ENCODE measurements at regions not wholly inside any gene's neighbourhood (a gene's known extent, or its start where the extent isn't known, plus 50 kb on each side); places are given as distances from the start of the nearest gene placed in this dataset.

DNA sequence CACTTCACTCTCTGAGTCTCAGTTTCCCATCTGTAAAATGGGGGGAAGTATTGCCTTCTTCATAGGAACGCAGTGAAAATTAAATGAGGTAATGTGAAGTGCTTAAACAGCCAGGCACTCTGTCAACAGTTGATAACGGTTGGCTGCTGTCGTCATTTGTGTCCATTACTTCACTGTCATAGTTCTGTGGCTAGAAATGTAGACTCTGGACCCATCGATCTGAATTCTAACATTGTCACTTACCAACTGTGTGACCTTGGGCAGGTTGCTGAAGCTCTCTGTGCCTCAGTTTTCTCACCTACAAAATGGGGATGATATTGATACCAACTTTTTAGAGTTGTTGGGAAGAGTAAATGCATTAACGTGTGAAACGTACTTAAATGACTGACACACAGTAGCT lies 152.6 kb downstream of the PTPRU start (continued):
- TF ChIP-seq MAX (IDR thresholded peaks at IDR 0.05) (no peak), RAD21 (IDR thresholded peaks at IDR 0.05; ENCODE audit: low read depth) (no peak), JUND (IDR thresholded peaks at IDR 0.05) (no peak), ZFX (IDR thresholded peaks at IDR 0.05) (no peak), EZH2phosphoT487 (IDR thresholded peaks at IDR 0.05; ENCODE audit: borderline replicate concordance) (no peak), ATF3 (IDR thresholded peaks at IDR 0.05) (no peak), SIN3A (IDR thresholded peaks at IDR 0.05; ENCODE audit: low read depth) (no peak), SP1 (IDR thresholded peaks at IDR 0.05; ENCODE audit: low read depth) (no peak), POLR2A (IDR thresholded peaks at IDR 0.05; ENCODE audit: borderline replicate concordance, extremely low read depth, insufficient read depth, insufficient read length) (no peak)

DNA sequence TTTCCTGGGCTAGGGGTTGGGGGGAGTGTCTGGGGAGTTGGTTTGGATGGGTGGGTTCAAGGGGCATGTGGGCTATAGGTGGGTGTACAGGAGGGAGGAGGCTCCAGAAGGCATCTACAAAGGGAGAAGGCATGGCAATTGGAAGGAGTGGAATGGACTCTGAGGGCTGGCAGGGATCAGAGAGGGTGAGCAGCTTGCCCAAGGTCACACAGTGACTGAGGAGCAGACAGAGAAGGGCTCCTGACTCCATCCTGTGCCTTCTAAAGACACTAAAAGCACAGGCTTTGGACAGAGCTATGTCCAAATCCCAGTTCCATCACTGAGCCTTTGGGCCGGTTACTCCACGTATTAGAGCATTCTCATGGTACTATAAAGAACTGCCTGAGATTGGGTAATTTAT lies 151.8 kb downstream of the PTPRU start:
- POLR2A ChIA-PET: no interaction called here
- DNase-seq (ENCODE audit: low read depth, low spot score): no peak

More for the DNA sequence above, 151.8 kb downstream of the PTPRU start:
- Histone ChIP-seq H3K4me3 (replicated peaks in 1 of 2; ENCODE audit: low read depth in 1 of 2, low read length in 2 of 2) (no peak overlapping the region), H3K9me2 (ENCODE audit: insufficient read depth) (no peaks in the 10 kb centered on the region), H3K36me3 (ENCODE audit: control insufficient read depth in 1 of 2, insufficient read depth in 2 of 2, low read length in 2 of 2) (no peaks in the 10 kb centered on the region), H3K79me2 (ENCODE audit: insufficient read depth, low read length) (no peaks in the 10 kb centered on the region), H3K27ac (ENCODE audit: low read depth, low read length) (no peak overlapping the region), H3K9ac (ENCODE audit: low read length) (no peak overlapping the region), H3K27me3 (ENCODE audit: insufficient read depth, low read length) (peaks cover 6% of the 10 kb centered on the region; the same call in 1 of the 2 replicates), H3K9me3 (ENCODE audit: control insufficient read depth in 1 of 2, insufficient read depth in 1 of 2, low read depth in 1 of 2, low read length in 2 of 2) (no peaks in the 10 kb centered on the region), H3K4me2 (ENCODE audit: low read length) (no peak overlapping the region), H4K20me1 (ENCODE audit: insufficient read depth) (no peaks in the 10 kb centered on the region), H2AFZ (ENCODE audit: low read depth, low read length, poor library complexity, severe bottlenecking) (no peak overlapping the region), H3K4me1 (ENCODE audit: control insufficient read depth in 1 of 2, insufficient read depth in 2 of 2, low read length in 2 of 2) (peaks cover 0 to 5% of the 10 kb centered on the region in 2 experiments; a peak in 1 of 4 replicates)
- TF ChIP-seq POLR2A (IDR thresholded peaks at IDR 0.05; ENCODE audit: borderline replicate concordance, extremely low read depth, insufficient read depth, insufficient read length) (no peak), SRF (IDR thresholded peaks at IDR 0.05; ENCODE audit: low read depth) (no peak), RAD21 (IDR thresholded peaks at IDR 0.05; ENCODE audit: low read depth) (no peak), JUND (IDR thresholded peaks at IDR 0.05) (no peak), FOSL1 (IDR thresholded peaks at IDR 0.05; ENCODE audit: low read depth) (no peak), EZH2phosphoT487 (IDR thresholded peaks at IDR 0.05; ENCODE audit: borderline replicate concordance) (no peak), CEBPB (IDR thresholded peaks at IDR 0.05; ENCODE audit: low read depth) (no peak), ZFX (IDR thresholded peaks at IDR 0.05) (no peak), SIN3A (IDR thresholded peaks at IDR 0.05; ENCODE audit: low read depth) (no peak), MAX (IDR thresholded peaks at IDR 0.05) (no peak), CTCF (IDR thresholded peaks at IDR 0.05 in 2 of 3, conservative IDR thresholded peaks at IDR 0.05 in 1 of 3; ENCODE audit: borderline replicate concordance in 1 of 3, insufficient read depth in 1 of 3, low read depth in 2 of 3, low read length in 2 of 3) (no peak), SP1 (IDR thresholded peaks at IDR 0.05; ENCODE audit: low read depth) (no peak), EGR1 (IDR thresholded peaks at IDR 0.05; ENCODE audit: low read depth) (no peak), YY1 (IDR thresholded peaks at IDR 0.05; ENCODE audit: extremely low read depth, insufficient replicate concordance, low read depth, low read length) (no peak), ATF3 (IDR thresholded peaks at IDR 0.05) (no peak), ZNF274 (IDR thresholded peaks at IDR 0.05; ENCODE audit: low read depth, low read length) (no peak), CBX3 (IDR thresholded peaks at IDR 0.05; ENCODE audit: low read depth) (no peak)
- TF ChIP-seq, protein P1, sequence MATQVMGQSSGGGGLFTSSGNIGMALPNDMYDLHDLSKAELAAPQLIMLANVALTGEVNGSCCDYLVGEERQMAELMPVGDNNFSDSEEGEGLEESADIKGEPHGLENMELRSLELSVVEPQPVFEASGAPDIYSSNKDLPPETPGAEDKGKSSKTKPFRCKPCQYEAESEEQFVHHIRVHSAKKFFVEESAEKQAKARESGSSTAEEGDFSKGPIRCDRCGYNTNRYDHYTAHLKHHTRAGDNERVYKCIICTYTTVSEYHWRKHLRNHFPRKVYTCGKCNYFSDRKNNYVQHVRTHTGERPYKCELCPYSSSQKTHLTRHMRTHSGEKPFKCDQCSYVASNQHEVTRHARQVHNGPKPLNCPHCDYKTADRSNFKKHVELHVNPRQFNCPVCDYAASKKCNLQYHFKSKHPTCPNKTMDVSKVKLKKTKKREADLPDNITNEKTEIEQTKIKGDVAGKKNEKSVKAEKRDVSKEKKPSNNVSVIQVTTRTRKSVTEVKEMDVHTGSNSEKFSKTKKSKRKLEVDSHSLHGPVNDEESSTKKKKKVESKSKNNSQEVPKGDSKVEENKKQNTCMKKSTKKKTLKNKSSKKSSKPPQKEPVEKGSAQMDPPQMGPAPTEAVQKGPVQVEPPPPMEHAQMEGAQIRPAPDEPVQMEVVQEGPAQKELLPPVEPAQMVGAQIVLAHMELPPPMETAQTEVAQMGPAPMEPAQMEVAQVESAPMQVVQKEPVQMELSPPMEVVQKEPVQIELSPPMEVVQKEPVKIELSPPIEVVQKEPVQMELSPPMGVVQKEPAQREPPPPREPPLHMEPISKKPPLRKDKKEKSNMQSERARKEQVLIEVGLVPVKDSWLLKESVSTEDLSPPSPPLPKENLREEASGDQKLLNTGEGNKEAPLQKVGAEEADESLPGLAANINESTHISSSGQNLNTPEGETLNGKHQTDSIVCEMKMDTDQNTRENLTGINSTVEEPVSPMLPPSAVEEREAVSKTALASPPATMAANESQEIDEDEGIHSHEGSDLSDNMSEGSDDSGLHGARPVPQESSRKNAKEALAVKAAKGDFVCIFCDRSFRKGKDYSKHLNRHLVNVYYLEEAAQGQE (IDR thresholded peaks at IDR 0.05; ENCODE audit: low read depth): no peak
- ChIA-PET CTCF (no interaction called here), RAD21 (ENCODE audit: low non-redundant PET in 1 of 2, low total read pairs in 2 of 2, uncharacterized antibody in 2 of 2, unreplicated experiment in 2 of 2) (no interaction called here)
- ATAC-seq: no peak
- intact Hi-C loops (cut with micrococcal nuclease): no loop called here
- BruUV-seq (replicated peaks): no TSS peak

Data from HCT116 (cell line).